ENCODE measurements at regions not wholly inside any gene's neighbourhood (a gene's known extent, or its start where the extent isn't known, plus 50 kb on each side); places are given as distances from the start of the nearest gene placed in this dataset.
"Not testable (repeated sequence)": the region's sequence is repeated elsewhere in the genome, so short reads cannot be mapped to it uniquely, and the experiment has no call there.

GRCh38 chr5:154651795-154652194 is 103.4 kb upstream of the LARP1 start:
- H3K27me3 ChIP-seq (ENCODE audit: low read length); H3K4me2 ChIP-seq (ENCODE audit: low read depth, low read length, poor library complexity, severe bottlenecking); H3K27ac ChIP-seq (ENCODE audit: low read length); H4K20me1 ChIP-seq (ENCODE audit: insufficient read depth, low read depth, low read length); H3K79me2 ChIP-seq (ENCODE audit: low read length); H3K9me3 ChIP-seq (ENCODE audit: low read length); DNase-seq; H3K36me3 ChIP-seq (ENCODE audit: insufficient read depth, low read length); H3K9ac ChIP-seq (ENCODE audit: low read length); H3K9me2 ChIP-seq (replicated peaks; ENCODE audit: insufficient read depth, low read length); H3K4me1 ChIP-seq (ENCODE audit: low read length); H2AFZ ChIP-seq (ENCODE audit: low read length); H3K4me3 ChIP-seq (ENCODE audit: low read length): not testable (repeated sequence)

- Histone ChIP-seq H3K9ac (ENCODE audit: low read length) (no peak overlapping the region), H3K4me1 (ENCODE audit: low read length) (no peaks in the 10 kb centered on the region), H4K20me1 (ENCODE audit: insufficient read depth, low read depth, low read length) (no peaks in the 10 kb centered on the region), H2AFZ (ENCODE audit: low read length) (no peak overlapping the region), H3K27ac (ENCODE audit: low read length) (no peak overlapping the region), H3K9me3 (ENCODE audit: low read length) (no peaks in the 10 kb centered on the region), H3K36me3 (ENCODE audit: insufficient read depth, low read length) (no peaks in the 10 kb centered on the region), H3K4me3 (ENCODE audit: low read length) (no peak overlapping the region), H3K4me2 (ENCODE audit: low read depth, low read length, poor library complexity, severe bottlenecking) (no peak overlapping the region), H3K27me3 (ENCODE audit: low read length) (no peaks in the 10 kb centered on the region), H3K79me2 (ENCODE audit: low read length) (no peaks in the 10 kb centered on the region), H3K9me2 (replicated peaks; ENCODE audit: insufficient read depth, low read length) (no peaks in the 10 kb centered on the region)
- DNase-seq: no peak
Measured at GRCh38 chr5:154648706-154649105, 106.5 kb upstream of the LARP1 start.

GRCh38 chr5:154648229-154648628 is 106.9 kb upstream of the LARP1 start:
- H3K27ac ChIP-seq (ENCODE audit: low read length): no peak overlapping the region
- H3K27me3 ChIP-seq (ENCODE audit: low read length): no peaks in the 10 kb centered on the region
- no peaks in the 10 kb centered on the region for H3K9me2 ChIP-seq (replicated peaks; ENCODE audit: insufficient read depth, low read length)
- no peak overlapping the region for H2AFZ ChIP-seq (ENCODE audit: low read length)
- H3K79me2 ChIP-seq (ENCODE audit: low read length): no peaks in the 10 kb centered on the region
- H3K9ac ChIP-seq (ENCODE audit: low read length): no peak overlapping the region
- no peak for DNase-seq
- no peak overlapping the region for H3K4me2 ChIP-seq (ENCODE audit: low read depth, low read length, poor library complexity, severe bottlenecking)
- no peak overlapping the region for H3K4me3 ChIP-seq (ENCODE audit: low read length)
- H3K4me1 ChIP-seq (ENCODE audit: low read length): no peaks in the 10 kb centered on the region
- H3K9me3 ChIP-seq (ENCODE audit: low read length): no peaks in the 10 kb centered on the region
- no peaks in the 10 kb centered on the region for H4K20me1 ChIP-seq (ENCODE audit: insufficient read depth, low read depth, low read length)
- H3K36me3 ChIP-seq (ENCODE audit: insufficient read depth, low read length): no peaks in the 10 kb centered on the region

GRCh38 chr5:154647761-154648145 is 107.4 kb upstream of the LARP1 start:
- H4K20me1 ChIP-seq (ENCODE audit: insufficient read depth, low read depth, low read length): no peaks in the 10 kb centered on the region
- H3K9me3 ChIP-seq (ENCODE audit: low read length): no peaks in the 10 kb centered on the region
- no peaks in the 10 kb centered on the region for H3K79me2 ChIP-seq (ENCODE audit: low read length)
- H3K27ac ChIP-seq (ENCODE audit: low read length): no peak overlapping the region
- H3K9me2 ChIP-seq (replicated peaks; ENCODE audit: insufficient read depth, low read length): no peaks in the 10 kb centered on the region
- H3K9ac ChIP-seq (ENCODE audit: low read length): no peak overlapping the region
- H3K4me3 ChIP-seq (ENCODE audit: low read length): no peak overlapping the region
- DNase-seq: no peak
- H3K4me2 ChIP-seq (ENCODE audit: low read depth, low read length, poor library complexity, severe bottlenecking): no peak overlapping the region
- H2AFZ ChIP-seq (ENCODE audit: low read length): no peak overlapping the region
- H3K27me3 ChIP-seq (ENCODE audit: low read length): no peaks in the 10 kb centered on the region
- H3K36me3 ChIP-seq (ENCODE audit: insufficient read depth, low read length): no peaks in the 10 kb centered on the region
- no peaks in the 10 kb centered on the region for H3K4me1 ChIP-seq (ENCODE audit: low read length)

- H3K4me2 ChIP-seq (ENCODE audit: low read depth, low read length, poor library complexity, severe bottlenecking): no peak overlapping the region
Measured at GRCh38 chr5:154647114-154647760, 107.9 kb upstream of the LARP1 start.

GRCh38 chr5:154646745-154647113 is 108.4 kb upstream of the LARP1 start:
- Histone ChIP-seq H3K79me2 (ENCODE audit: low read length) (no peaks in the 10 kb centered on the region), H3K4me3 (ENCODE audit: low read length) (no peak overlapping the region), H3K4me1 (ENCODE audit: low read length) (no peaks in the 10 kb centered on the region), H3K27ac (ENCODE audit: low read length) (no peak overlapping the region), H3K36me3 (ENCODE audit: insufficient read depth, low read length) (no peaks in the 10 kb centered on the region), H3K9me3 (ENCODE audit: low read length) (no peaks in the 10 kb centered on the region), H2AFZ (ENCODE audit: low read length) (no peak overlapping the region), H3K9ac (ENCODE audit: low read length) (no peak overlapping the region), H3K4me2 (ENCODE audit: low read depth, low read length, poor library complexity, severe bottlenecking) (no peak overlapping the region), H4K20me1 (ENCODE audit: insufficient read depth, low read depth, low read length) (no peaks in the 10 kb centered on the region), H3K9me2 (replicated peaks; ENCODE audit: insufficient read depth, low read length) (no peaks in the 10 kb centered on the region), H3K27me3 (ENCODE audit: low read length) (no peaks in the 10 kb centered on the region)
- DNase-seq: no peak

More at GRCh38 chr5:154647114-154647760, 107.9 kb upstream of the LARP1 start:
- Histone ChIP-seq H3K4me3 (ENCODE audit: low read length) (no peak overlapping the region), H3K9me3 (ENCODE audit: low read length) (no peaks in the 10 kb centered on the region), H3K9me2 (replicated peaks; ENCODE audit: insufficient read depth, low read length) (no peaks in the 10 kb centered on the region), H4K20me1 (ENCODE audit: insufficient read depth, low read depth, low read length) (no peaks in the 10 kb centered on the region), H3K9ac (ENCODE audit: low read length) (no peak overlapping the region), H3K27me3 (ENCODE audit: low read length) (no peaks in the 10 kb centered on the region), H3K79me2 (ENCODE audit: low read length) (no peaks in the 10 kb centered on the region), H2AFZ (ENCODE audit: low read length) (no peak overlapping the region), H3K4me1 (ENCODE audit: low read length) (no peaks in the 10 kb centered on the region), H3K36me3 (ENCODE audit: insufficient read depth, low read length) (no peaks in the 10 kb centered on the region), H3K27ac (ENCODE audit: low read length) (no peak overlapping the region)
- DNase-seq: no peak

- no peaks in the 10 kb centered on the region for H3K9me3 ChIP-seq (ENCODE audit: low read length)
- no peak overlapping the region for H3K9ac ChIP-seq (ENCODE audit: low read length)
- H3K27ac ChIP-seq (ENCODE audit: low read length): no peak overlapping the region
- H3K4me3 ChIP-seq (ENCODE audit: low read length): no peak overlapping the region
- DNase-seq: no peak
- H3K27me3 ChIP-seq (ENCODE audit: low read length): no peaks in the 10 kb centered on the region
- H4K20me1 ChIP-seq (ENCODE audit: insufficient read depth, low read depth, low read length): no peaks in the 10 kb centered on the region
- no peaks in the 10 kb centered on the region for H3K36me3 ChIP-seq (ENCODE audit: insufficient read depth, low read length)
- no peak overlapping the region for H3K4me2 ChIP-seq (ENCODE audit: low read depth, low read length, poor library complexity, severe bottlenecking)
- H3K9me2 ChIP-seq (replicated peaks; ENCODE audit: insufficient read depth, low read length): no peaks in the 10 kb centered on the region
- H3K79me2 ChIP-seq (ENCODE audit: low read length): no peaks in the 10 kb centered on the region
- no peaks in the 10 kb centered on the region for H3K4me1 ChIP-seq (ENCODE audit: low read length)
- H2AFZ ChIP-seq (ENCODE audit: low read length): no peak overlapping the region
Measured at GRCh38 chr5:154644745-154645411, 110.3 kb upstream of the LARP1 start.

GRCh38 chr5:154642499-154643245 is 112.5 kb upstream of the LARP1 start:
- Histone ChIP-seq H3K4me3 (ENCODE audit: low read length) (no peak overlapping the region), H3K27me3 (ENCODE audit: low read length) (no peaks in the 10 kb centered on the region), H3K9ac (ENCODE audit: low read length) (no peak overlapping the region), H3K36me3 (ENCODE audit: insufficient read depth, low read length) (no peaks in the 10 kb centered on the region), H2AFZ (ENCODE audit: low read length) (no peak overlapping the region), H4K20me1 (ENCODE audit: insufficient read depth, low read depth, low read length) (no peaks in the 10 kb centered on the region), H3K27ac (ENCODE audit: low read length) (no peak overlapping the region), H3K4me1 (ENCODE audit: low read length) (no peaks in the 10 kb centered on the region), H3K4me2 (ENCODE audit: low read depth, low read length, poor library complexity, severe bottlenecking) (no peak overlapping the region), H3K9me2 (replicated peaks; ENCODE audit: insufficient read depth, low read length) (no peaks in the 10 kb centered on the region), H3K9me3 (ENCODE audit: low read length) (no peaks in the 10 kb centered on the region), H3K79me2 (ENCODE audit: low read length) (no peaks in the 10 kb centered on the region)
- DNase-seq: peak; percentile 69

Data from Karpas-422 (cell line).